HG03457 (cell line): ENCODE measurements at regions not wholly inside any gene's neighbourhood (a gene's known extent, or its start where the extent isn't known, plus 50 kb on each side); places are given as distances from the start of the nearest gene placed in this dataset.

Source experiments
- ATAC-seq: cut with Tn5 transposase; IDR thresholded peaks from one replicate; pipeline ENCODE4 v1.9.1; 2021; ENCODE audit warnings: moderate number of reproducible peaks; ENCODE audit not compliant: unreplicated experiment

GRCh38 chr20:39152126-39152525 is 190.0 kb downstream of the DHX35 start:
- ATAC-seq, result no peak

- ATAC-seq, result no peak
These were observed 188.4 kb downstream of the DHX35 start for GRCh38 chr20:39150501-39150900.

GRCh38 chr20:39146394-39146793 is 184.2 kb downstream of the DHX35 start:
- no peak for ATAC-seq

- no peak for ATAC-seq
These were observed 183.8 kb downstream of the DHX35 start for GRCh38 chr20:39145921-39146320.

GRCh38 chr20:39144757-39145156 is 182.6 kb downstream of the DHX35 start:
- ATAC-seq, result no peak

GRCh38 chr20:39142407-39143096 is 180.4 kb downstream of the DHX35 start:
- no peak for ATAC-seq

- no peak for ATAC-seq
These were observed 175.2 kb downstream of the DHX35 start for GRCh38 chr20:39137299-39137698.

GRCh38 chr20:39136798-39137197 is 174.7 kb downstream of the DHX35 start:
- no peak for ATAC-seq

- ATAC-seq, result no peak
These were observed 173.9 kb downstream of the DHX35 start for GRCh38 chr20:39135885-39136544.

- no peak for ATAC-seq
These were observed 171.1 kb downstream of the DHX35 start for GRCh38 chr20:39133201-39133600.

- no peak for ATAC-seq
These were observed 170.4 kb downstream of the DHX35 start for GRCh38 chr20:39132511-39132910.

GRCh38 chr20:39132093-39132492 is 169.9 kb downstream of the DHX35 start:
- ATAC-seq, result no peak

GRCh38 chr20:39130627-39131026 is 168.5 kb downstream of the DHX35 start:
- no peak for ATAC-seq

GRCh38 chr20:39129523-39129922 is 167.4 kb downstream of the DHX35 start:
- ATAC-seq, result no peak

- no peak for ATAC-seq
These were observed 161.9 kb downstream of the DHX35 start for GRCh38 chr20:39124064-39124463.

- no peak for ATAC-seq
These were observed 161.0 kb downstream of the DHX35 start for GRCh38 chr20:39123185-39123557.

- ATAC-seq, result no peak
These were observed 155.3 kb downstream of the DHX35 start for GRCh38 chr20:39117491-39117890.

GRCh38 chr20:39116020-39116419 is 153.9 kb downstream of the DHX35 start:
- no peak for ATAC-seq

GRCh38 chr20:39112178-39112743 is 150.1 kb downstream of the DHX35 start:
- no peak for ATAC-seq

GRCh38 chr20:39111359-39112177 is 149.4 kb downstream of the DHX35 start:
- no peak for ATAC-seq

GRCh38 chr20:39110819-39111136 is 148.6 kb downstream of the DHX35 start:
- ATAC-seq, result no peak
